ENCODE measurements at regions not wholly inside any gene's neighbourhood (a gene's known extent, or its start where the extent isn't known, plus 50 kb on each side); places are given as distances from the start of the nearest gene placed in this dataset.

DNA sequence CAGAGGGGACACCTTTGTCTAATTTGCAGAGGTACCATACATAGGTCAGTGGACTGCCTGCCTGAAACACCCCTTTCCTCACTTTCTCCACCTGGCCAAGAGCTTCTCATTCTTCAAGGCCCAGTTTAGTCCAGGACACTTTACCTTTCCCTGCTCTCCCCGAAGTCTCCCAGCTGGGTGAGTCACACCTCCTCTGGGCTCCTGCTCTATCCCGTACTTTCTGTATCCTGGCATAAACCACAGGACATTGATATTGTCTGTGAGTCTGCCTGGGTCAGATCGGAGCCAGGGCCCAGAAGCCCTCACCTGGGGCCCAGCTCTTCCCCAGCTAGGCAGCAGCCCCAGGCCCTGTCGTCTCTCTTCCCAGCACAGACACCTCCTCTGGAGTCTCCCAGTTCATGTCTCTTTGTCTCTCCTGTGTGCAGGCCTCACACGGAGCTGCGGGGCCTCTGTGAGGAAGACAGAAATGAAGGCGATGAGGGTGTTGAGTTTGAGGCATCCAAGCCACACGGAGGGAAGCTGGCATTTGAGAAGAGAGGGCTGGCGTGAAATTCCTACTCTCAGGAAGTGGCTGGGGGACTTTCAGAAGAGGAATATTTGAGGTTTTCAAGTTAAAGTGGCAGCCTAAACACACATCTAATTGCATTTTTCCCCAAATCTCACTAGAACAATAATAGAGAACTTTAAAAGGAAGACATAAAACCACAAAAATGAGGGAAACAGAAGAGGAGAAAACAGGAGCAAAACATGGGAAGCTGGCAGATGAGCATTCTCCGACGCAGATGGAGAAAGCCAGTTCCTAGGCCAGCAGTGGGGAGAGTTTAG lies 79.6 kb upstream of the LAPTM4A start:
- Histone ChIP-seq H3K27ac (peak overlapping the region in 3 of 4 donors; percentile 63 to 95 (median 85)), H3K4me3 (no peak overlapping the region), H3K4me1 (peaks cover 0 to 19% (median 0%) of the 10 kb centered on the region in 4 donors), H3K36me3 (no peaks in the 10 kb centered on the region), H3K9me3 (no peaks in the 10 kb centered on the region), H3K27me3 (no peaks in the 10 kb centered on the region)
- no peak for DNase-seq
- TF ChIP-seq, protein P1, sequence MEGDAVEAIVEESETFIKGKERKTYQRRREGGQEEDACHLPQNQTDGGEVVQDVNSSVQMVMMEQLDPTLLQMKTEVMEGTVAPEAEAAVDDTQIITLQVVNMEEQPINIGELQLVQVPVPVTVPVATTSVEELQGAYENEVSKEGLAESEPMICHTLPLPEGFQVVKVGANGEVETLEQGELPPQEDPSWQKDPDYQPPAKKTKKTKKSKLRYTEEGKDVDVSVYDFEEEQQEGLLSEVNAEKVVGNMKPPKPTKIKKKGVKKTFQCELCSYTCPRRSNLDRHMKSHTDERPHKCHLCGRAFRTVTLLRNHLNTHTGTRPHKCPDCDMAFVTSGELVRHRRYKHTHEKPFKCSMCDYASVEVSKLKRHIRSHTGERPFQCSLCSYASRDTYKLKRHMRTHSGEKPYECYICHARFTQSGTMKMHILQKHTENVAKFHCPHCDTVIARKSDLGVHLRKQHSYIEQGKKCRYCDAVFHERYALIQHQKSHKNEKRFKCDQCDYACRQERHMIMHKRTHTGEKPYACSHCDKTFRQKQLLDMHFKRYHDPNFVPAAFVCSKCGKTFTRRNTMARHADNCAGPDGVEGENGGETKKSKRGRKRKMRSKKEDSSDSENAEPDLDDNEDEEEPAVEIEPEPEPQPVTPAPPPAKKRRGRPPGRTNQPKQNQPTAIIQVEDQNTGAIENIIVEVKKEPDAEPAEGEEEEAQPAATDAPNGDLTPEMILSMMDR (IDR thresholded peaks at IDR 0.05), result no peak
- no peak for TF ChIP-seq POLR2A (IDR thresholded peaks at IDR 0.05)

DNA sequence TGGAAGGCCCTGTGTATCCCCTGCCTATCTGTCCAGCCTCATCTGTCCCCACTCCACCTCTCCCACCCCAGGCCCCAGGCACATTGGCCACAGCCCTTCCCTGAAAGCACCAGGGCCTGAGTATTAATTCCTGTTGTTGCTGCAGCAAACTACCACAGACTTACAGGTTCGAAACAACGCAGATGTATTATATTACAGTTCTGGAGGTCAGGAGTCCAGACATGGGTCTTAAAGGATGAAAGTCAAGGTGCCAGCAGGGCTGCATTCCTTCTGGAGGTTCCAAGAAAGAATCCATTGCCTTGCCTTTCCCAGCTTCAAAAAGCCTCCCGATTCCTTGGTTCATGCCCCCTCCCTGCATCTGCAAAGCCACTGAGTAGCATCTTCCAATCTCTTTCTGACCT lies 78.7 kb upstream of the LAPTM4A start:
- Histone ChIP-seq H3K36me3 (no peaks in the 10 kb centered on the region), H3K4me3 (no peak overlapping the region), H3K9me3 (no peaks in the 10 kb centered on the region), H3K4me1 (peaks cover 0 to 19% (median 0%) of the 10 kb centered on the region in 4 donors), H3K27ac (peak overlapping the region in 3 of 4 donors; percentile 63 to 95 (median 85)), H3K27me3 (no peaks in the 10 kb centered on the region)
- DNase-seq, result peak in 1 of 3 donors; percentile 59
- TF ChIP-seq POLR2A (IDR thresholded peaks at IDR 0.05), result peak in 1 of 2 donors; percentile 5
- TF ChIP-seq, protein P1 (IDR thresholded peaks at IDR 0.05), result no peak

DNA sequence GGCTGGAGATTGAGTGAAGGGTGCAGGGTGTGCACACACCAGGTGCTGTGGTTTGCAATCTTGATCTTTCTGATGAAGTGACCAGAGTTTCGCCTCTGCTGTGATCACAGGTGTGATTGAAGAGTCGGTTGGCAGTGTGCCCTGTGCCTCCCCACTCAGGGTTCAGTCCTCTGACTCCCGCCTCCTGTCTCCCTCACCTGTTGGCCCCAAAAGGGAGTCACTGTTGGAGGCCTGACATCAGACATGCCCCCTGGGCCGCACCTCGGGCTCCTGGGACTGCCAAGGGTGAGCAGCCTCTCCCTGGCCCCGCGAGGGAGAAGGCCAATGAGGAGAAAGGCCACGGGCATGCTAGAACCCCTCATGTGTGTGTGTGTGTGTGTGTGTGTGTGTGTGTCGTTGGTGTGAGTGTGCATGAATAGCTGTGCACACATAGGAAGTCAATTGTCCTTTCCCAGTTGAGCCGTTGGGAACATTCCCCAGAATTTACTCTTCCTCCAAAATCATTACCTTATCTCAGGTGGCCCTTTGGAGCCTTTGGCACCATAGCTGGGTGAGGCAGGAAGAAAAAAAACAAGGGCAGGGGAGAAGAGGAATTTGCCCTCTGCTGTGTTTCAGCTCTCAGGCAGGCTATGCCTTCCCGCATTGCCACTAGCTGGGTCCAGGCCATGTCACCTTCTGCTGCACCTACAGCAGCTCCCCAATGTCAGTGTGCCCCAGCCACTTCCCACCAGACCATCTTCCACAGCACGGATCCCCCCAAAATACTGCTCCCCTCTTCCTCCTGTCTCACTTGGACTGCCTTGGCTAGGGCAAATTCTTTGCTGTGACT lies 78.1 kb upstream of the LAPTM4A start:
- H3K27me3 ChIP-seq, result no peaks in the 10 kb centered on the region
- peak overlapping the region in 3 of 4 donors; percentile 63 to 95 (median 85) for H3K27ac ChIP-seq
- no peaks in the 10 kb centered on the region for H3K9me3 ChIP-seq
- TF ChIP-seq POLR2A (IDR thresholded peaks at IDR 0.05), result peak; percentile 9 to 19
- TF ChIP-seq, protein P1 (IDR thresholded peaks at IDR 0.05), result no peak
- DNase-seq, result peak in 2 of 3 donors; percentile 77 to 82
- H3K36me3 ChIP-seq, result no peaks in the 10 kb centered on the region
- H3K4me1 ChIP-seq, result peaks cover 0 to 19% (median 0%) of the 10 kb centered on the region in 4 donors
- H3K4me3 ChIP-seq, result no peak overlapping the region

DNA sequence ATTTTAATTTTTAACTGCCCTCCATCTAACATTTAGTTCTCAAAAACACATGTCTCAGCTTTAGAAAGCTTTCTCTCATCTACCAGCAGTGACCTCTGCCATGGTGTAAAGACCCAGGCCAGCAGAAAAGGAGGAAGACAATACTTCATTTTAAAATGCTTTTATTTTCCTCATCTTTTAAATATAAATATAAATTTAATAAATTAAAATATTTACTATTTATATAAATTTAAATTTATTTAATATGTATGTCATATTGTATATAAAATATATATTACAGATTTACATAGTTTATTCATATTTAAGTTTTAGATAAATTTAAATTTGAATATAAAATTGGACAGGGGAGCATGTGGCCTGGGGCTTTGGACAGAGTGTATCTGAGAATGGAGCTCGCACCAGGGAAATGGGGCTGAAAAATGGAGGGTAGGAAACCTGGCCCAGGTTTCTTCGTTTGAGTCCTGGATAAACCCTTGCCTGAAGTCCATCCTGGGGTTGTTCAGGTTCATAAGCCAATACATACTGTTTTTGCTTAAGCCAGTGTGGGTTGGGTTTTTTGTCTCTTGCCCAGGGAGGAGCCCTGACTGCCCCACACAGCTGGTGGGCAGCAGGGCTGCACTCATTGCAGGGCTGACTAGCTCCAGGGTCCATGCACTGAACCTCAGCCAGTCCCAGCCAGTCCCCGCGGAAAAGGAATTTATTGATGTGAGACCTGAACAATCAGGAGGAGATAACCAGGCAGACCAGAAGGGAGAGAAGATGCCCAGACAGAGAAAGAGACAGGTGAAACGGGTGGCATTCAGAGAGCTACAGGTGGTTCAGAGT lies 77.3 kb upstream of the LAPTM4A start:
- peaks cover 0 to 19% (median 0%) of the 10 kb centered on the region in 4 donors for H3K4me1 ChIP-seq
- H3K4me3 ChIP-seq, result no peak overlapping the region
- H3K27me3 ChIP-seq, result no peaks in the 10 kb centered on the region
- peak overlapping the region in 3 of 4 donors; percentile 63 to 95 (median 85) for H3K27ac ChIP-seq
- H3K9me3 ChIP-seq, result no peaks in the 10 kb centered on the region
- DNase-seq, result no peak
- H3K36me3 ChIP-seq, result no peaks in the 10 kb centered on the region
- no peak for TF ChIP-seq POLR2A (IDR thresholded peaks at IDR 0.05)
- TF ChIP-seq, protein P1 (IDR thresholded peaks at IDR 0.05), result no peak

DNA sequence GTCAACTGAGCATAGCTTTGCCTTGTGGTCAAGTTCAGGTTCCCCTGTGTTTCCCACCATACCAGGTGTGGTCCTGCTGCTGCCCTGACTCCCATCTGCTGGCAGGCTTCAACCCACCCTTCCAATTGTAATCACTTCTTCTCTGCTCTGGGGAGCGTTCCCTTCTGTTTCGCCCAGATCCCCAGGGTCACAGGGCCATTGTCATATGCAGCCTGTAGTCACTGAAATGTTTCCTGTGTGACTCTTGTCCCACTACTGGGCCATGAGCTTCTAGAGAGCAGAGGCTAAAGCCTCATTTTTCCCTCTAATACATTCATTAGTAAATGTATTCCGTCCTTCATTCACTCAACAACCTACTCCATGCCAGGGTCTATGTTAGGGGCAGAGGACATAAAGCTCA lies 75.0 kb upstream of the LAPTM4A start:
- no peak overlapping the region for H3K4me3 ChIP-seq
- TF ChIP-seq, protein P1 (IDR thresholded peaks at IDR 0.05), result no peak
- no peak for TF ChIP-seq POLR2A (IDR thresholded peaks at IDR 0.05)
- no peaks in the 10 kb centered on the region for H3K9me3 ChIP-seq
- H3K27me3 ChIP-seq, result no peaks in the 10 kb centered on the region
- H3K27ac ChIP-seq, result no peak overlapping the region
- DNase-seq, result no peak
- H3K4me1 ChIP-seq, result peaks cover 0 to 28% (median 0%) of the 10 kb centered on the region in 4 donors
- no peaks in the 10 kb centered on the region for H3K36me3 ChIP-seq
